Caco-2 (cell line): ENCODE measurements at regions not wholly inside any gene's neighbourhood (a gene's known extent, or its start where the extent isn't known, plus 50 kb on each side); places are given as distances from the start of the nearest gene placed in this dataset.

Source experiments
- BruUV-seq: library from RNA; stranded (reverse); fragments of 400-500 nt; replicated peaks from 2 replicates; lab custom pipeline; 2021; lab: Mats Ljungman, UMichigan
- CTCF ChIA-PET: fragments of 300-600 bp; sonication (Branson Sonifier 250); formaldehyde crosslinking; loops from one replicate; lab custom pipeline; 2022; ENCODE audit warnings: antibody characterized with exemption; lab: Charles Lee
- POLR2A ChIA-PET: fragments of 300-600 bp; sonication (Branson Sonifier 250); formaldehyde crosslinking; loops from one replicate; lab custom pipeline; 2022; ENCODE audit warnings: antibody characterized with exemption; lab: Charles Lee
- DNase-seq, 2 experiments: peaks; one replicate each; pipeline versions ENCODE4 v3.0.0 to v3.0.0-alpha.2; 2020 to 2022
- H3K27me3 ChIP-seq: replicated peaks from 2 replicates; pipeline ENCODE4 v1.6.0; 2011; ENCODE audit warnings: low read length; ENCODE audit not compliant: control insufficient read depth, insufficient read depth
- H3K36me3 ChIP-seq: 2 replicates; pipeline ENCODE4 v1.5.1; 2011; ENCODE audit warnings: low read length; ENCODE audit not compliant: control insufficient read depth, insufficient read depth
- H3K4me1 ChIP-seq: fragments of 250-450 bp; sonication (Bioruptor Pico); 2 replicates; pipeline ENCODE4 v1.5.1; 2020; ENCODE audit warnings: mild to moderate bottlenecking
- H3K4me3 ChIP-seq: 2 replicates; pipeline ENCODE4 v1.5.1; 2011; ENCODE audit warnings: low read depth, mild to moderate bottlenecking, control low read depth, low read length
- H3K9me3 ChIP-seq: fragments of 250-450 bp; sonication (Bioruptor Pico); 2 replicates; pipeline ENCODE4 v1.5.1; 2020; ENCODE audit warnings: mild to moderate bottlenecking, moderate library complexity
- H3K27ac Mint-ChIP-seq: one replicate; pipeline ENCODE4 v1.8.0; 2022; ENCODE audit warnings: mixed read lengths; ENCODE audit not compliant: unreplicated experiment
- H3K27me3 Mint-ChIP-seq: one replicate; pipeline ENCODE4 v1.8.0; 2022; ENCODE audit warnings: mixed read lengths; ENCODE audit not compliant: insufficient read depth, unreplicated experiment
- H3K36me3 Mint-ChIP-seq: one replicate; pipeline ENCODE4 v1.8.0; 2022; ENCODE audit warnings: mild to moderate bottlenecking, mixed read lengths; ENCODE audit not compliant: insufficient read depth, unreplicated experiment
- H3K4me1 Mint-ChIP-seq: one replicate; pipeline ENCODE4 v1.8.0; 2022; ENCODE audit warnings: low read depth, mixed read lengths; ENCODE audit not compliant: unreplicated experiment
- H3K4me3 Mint-ChIP-seq: one replicate; pipeline ENCODE4 v1.8.0; 2022; ENCODE audit warnings: mild to moderate bottlenecking, moderate library complexity, mixed read lengths; ENCODE audit not compliant: unreplicated experiment
- H3K9me3 Mint-ChIP-seq: one replicate; pipeline ENCODE4 v1.8.0; 2022; ENCODE audit warnings: mixed read lengths; ENCODE audit not compliant: unreplicated experiment
- CTCF ChIP-seq, 2 experiments: fragments of 200-600 bp in 1 of 2; IDR thresholded peaks; 1 replicate in 1 of 2; 2 replicates in 1 of 2; pipeline versions ENCODE4 v1.5.1 to v1.8.0; 2011 to 2022; ENCODE audit warnings: antibody characterized with exemption in 1 of 2, control low read depth in 1 of 2, inconsistent platforms in 1 of 2, low read depth in 1 of 2, low read length in 1 of 2, mild to moderate bottlenecking in 1 of 2, moderate library complexity in 1 of 2; ENCODE audit not compliant: insufficient read depth in 1 of 2, severe bottlenecking in 1 of 2, unreplicated experiment in 1 of 2
- intact Hi-C: fragments of 100-400 bp; cut with micrococcal nuclease; formaldehyde crosslinking; loops from one replicate; pipeline ENCODE4 v1.10.0; 2022; ENCODE audit not compliant: unreplicated experiment

- no peaks in the 10 kb centered on the region for H3K36me3 ChIP-seq
- Mint-ChIP-seq H3K27me3 (no peaks in the 10 kb centered on the region), H3K4me1 (no peaks in the 10 kb centered on the region), H3K36me3 (no peaks in the 10 kb centered on the region), H3K4me3 (no peak overlapping the region), H3K9me3 (peaks cover 9% of the 10 kb centered on the region), H3K27ac (no peak overlapping the region)
- no TSS peak for BruUV-seq
- TF ChIP-seq CTCF (IDR thresholded peaks at IDR 0.05; ENCODE audit: insufficient read depth in 1 of 2, low read depth in 1 of 2, low read length in 1 of 2, severe bottlenecking in 1 of 2, unreplicated experiment in 1 of 2): peak; percentile 50 to 62
- H3K4me1 ChIP-seq: no peaks in the 10 kb centered on the region
- no peak overlapping the region for H3K4me3 ChIP-seq
- DNase-seq: peak in 1 of 2 experiments; percentile 54
- H3K27me3 ChIP-seq: no peaks in the 10 kb centered on the region
- no peaks in the 10 kb centered on the region for H3K9me3 ChIP-seq
- intact Hi-C loops: loop anchor here (1.0 to 2.0 kb wide), 2 partner anchors 244 to 385 kb away; no protein-coding TSS in a partner anchor
- ChIA-PET POLR2A (no interaction called here), CTCF (no interaction called here)
Observed at GRCh38 chr19:28710278-28710677, 502.7 kb downstream of the UQCRFS1 start.

- intact Hi-C loops: no loop called here
- H3K27me3 Mint-ChIP-seq: no peaks in the 10 kb centered on the region
- Histone ChIP-seq H3K27me3 (no peaks in the 10 kb centered on the region), H3K36me3 (no peaks in the 10 kb centered on the region), H3K9me3 (no peaks in the 10 kb centered on the region), H3K4me3 (no peak overlapping the region), H3K4me1 (no peaks in the 10 kb centered on the region)
- H3K9me3 Mint-ChIP-seq: peaks cover 18% of the 10 kb centered on the region
- no peaks in the 10 kb centered on the region for H3K36me3 Mint-ChIP-seq
- no TSS peak for BruUV-seq
- DNase-seq: no peak
- POLR2A ChIA-PET: no interaction called here
- CTCF ChIA-PET: no interaction called here
- H3K4me3 Mint-ChIP-seq: no peak overlapping the region
- no peak for TF ChIP-seq CTCF (IDR thresholded peaks at IDR 0.05; ENCODE audit: insufficient read depth in 1 of 2, low read depth in 1 of 2, low read length in 1 of 2, severe bottlenecking in 1 of 2, unreplicated experiment in 1 of 2)
- no peak overlapping the region for H3K27ac Mint-ChIP-seq
- no peaks in the 10 kb centered on the region for H3K4me1 Mint-ChIP-seq
Observed at GRCh38 chr19:28706693-28707092, 506.3 kb downstream of the UQCRFS1 start.

- TF ChIP-seq CTCF (IDR thresholded peaks at IDR 0.05; ENCODE audit: insufficient read depth in 1 of 2, low read depth in 1 of 2, low read length in 1 of 2, severe bottlenecking in 1 of 2, unreplicated experiment in 1 of 2): peak in 1 of 2 experiments; percentile 10
- Histone ChIP-seq H3K4me1 (no peaks in the 10 kb centered on the region), H3K4me3 (no peak overlapping the region), H3K36me3 (no peaks in the 10 kb centered on the region), H3K27me3 (no peaks in the 10 kb centered on the region), H3K9me3 (no peaks in the 10 kb centered on the region)
- Mint-ChIP-seq H3K27ac (no peak overlapping the region), H3K9me3 (peaks cover 18% of the 10 kb centered on the region), H3K4me1 (no peaks in the 10 kb centered on the region), H3K27me3 (no peaks in the 10 kb centered on the region), H3K4me3 (no peak overlapping the region), H3K36me3 (no peaks in the 10 kb centered on the region)
- BruUV-seq: no TSS peak
- ChIA-PET CTCF (no interaction called here), POLR2A (no interaction called here)
- peak in 1 of 2 experiments; percentile 5 for DNase-seq
- intact Hi-C loops: no loop called here
Observed at GRCh38 chr19:28705008-28705407, 507.9 kb downstream of the UQCRFS1 start.
